ENCODE measurements at regions not wholly inside any gene's neighbourhood (a gene's known extent, or its start where the extent isn't known, plus 50 kb on each side); places are given as distances from the start of the nearest gene placed in this dataset.
A peak's percentile ranks its signal among the peaks of the same experiment; 100 is the strongest.
"Not testable (repeated sequence)": the region's sequence is repeated elsewhere in the genome, so short reads cannot be mapped to it uniquely, and the experiment has no call there.

- FAIRE-seq (no peak), DNase-seq (ENCODE audit: insufficient read length, low spot score) (no peak)
- TF ChIP-seq POLR2A (IDR thresholded peaks at IDR 0.05; ENCODE audit: low read depth, low read length) = no peak
Observed at GRCh38 chr7:39838326-39838725, 111.7 kb upstream of the CDK13 start.

DNA sequence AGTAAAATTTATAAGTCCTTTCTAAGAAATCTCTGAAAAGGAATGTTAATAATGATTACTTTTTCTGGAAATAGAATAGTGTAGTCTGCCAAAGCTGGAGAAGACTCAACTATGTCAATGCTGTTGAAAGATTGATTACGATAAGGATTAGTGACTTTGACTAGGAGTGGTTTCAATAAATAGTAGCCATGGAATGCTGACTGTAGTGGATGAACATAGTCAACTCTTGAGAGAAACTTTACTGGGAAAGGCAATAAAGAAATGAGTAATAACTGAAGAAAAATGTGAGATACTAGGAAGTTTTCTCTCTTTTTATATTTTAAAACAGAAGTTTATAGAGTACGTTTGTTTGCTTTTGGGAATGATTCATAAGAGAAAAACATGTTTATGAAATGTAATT lies 105.0 kb upstream of the CDK13 start:
- DNase-seq (ENCODE audit: insufficient read length, low spot score) (no peak), FAIRE-seq (no peak)
- TF ChIP-seq POLR2A (IDR thresholded peaks at IDR 0.05; ENCODE audit: low read depth, low read length) = no peak

DNA sequence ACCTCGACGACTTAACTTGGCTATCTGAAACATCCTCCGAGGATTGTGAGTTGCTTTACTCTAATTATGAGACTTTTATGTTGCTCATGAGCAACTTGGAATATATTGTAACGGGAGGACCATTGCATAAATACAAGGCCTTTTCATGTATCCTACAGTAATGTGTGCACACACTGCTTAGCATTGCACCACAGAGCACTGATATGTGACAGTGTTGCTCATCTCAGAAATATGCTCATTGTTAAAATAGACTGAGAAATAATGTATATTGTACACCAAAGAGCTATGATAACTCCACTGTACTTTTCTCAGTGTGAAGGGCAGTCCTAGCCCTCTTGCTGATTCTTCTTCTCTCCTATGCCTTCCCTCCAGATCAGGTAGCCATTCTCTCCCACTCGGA lies 102.8 kb upstream of the CDK13 start:
- DNase-seq (ENCODE audit: insufficient read length, low spot score) = no peak
- no peak for TF ChIP-seq POLR2A (IDR thresholded peaks at IDR 0.05; ENCODE audit: low read depth, low read length)
- FAIRE-seq = no peak

DNA sequence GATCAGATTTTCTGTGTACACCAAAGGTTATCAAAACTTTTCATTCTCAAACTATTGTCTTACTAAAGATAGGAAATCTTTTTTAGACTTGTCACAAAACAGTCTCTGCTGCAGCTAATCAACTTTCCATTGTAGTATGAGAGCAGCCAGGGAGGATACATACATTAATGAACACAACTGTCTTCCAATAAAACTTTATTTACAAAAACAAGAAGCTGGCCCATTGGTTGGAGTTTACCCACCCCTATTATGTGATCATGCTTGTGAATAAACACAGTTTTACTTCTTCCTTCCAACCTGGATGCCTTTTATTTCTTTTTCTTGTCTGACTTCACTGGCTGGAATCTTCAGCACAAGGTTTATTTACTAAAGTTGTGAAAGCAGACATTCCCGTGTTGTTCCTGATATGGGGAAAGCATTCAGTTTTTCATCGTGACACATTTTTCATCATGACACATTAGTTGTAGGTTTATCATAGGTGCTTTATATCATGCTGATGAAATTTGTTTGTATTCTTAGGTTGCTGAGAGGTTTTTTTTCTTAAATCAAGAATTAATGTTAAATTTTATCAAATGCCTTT lies 98.5 kb upstream of the CDK13 start:
- DNase-seq (ENCODE audit: insufficient read length, low spot score) (no peak), FAIRE-seq (no peak)
- TF ChIP-seq POLR2A (IDR thresholded peaks at IDR 0.05; ENCODE audit: low read depth, low read length) = no peak

DNA sequence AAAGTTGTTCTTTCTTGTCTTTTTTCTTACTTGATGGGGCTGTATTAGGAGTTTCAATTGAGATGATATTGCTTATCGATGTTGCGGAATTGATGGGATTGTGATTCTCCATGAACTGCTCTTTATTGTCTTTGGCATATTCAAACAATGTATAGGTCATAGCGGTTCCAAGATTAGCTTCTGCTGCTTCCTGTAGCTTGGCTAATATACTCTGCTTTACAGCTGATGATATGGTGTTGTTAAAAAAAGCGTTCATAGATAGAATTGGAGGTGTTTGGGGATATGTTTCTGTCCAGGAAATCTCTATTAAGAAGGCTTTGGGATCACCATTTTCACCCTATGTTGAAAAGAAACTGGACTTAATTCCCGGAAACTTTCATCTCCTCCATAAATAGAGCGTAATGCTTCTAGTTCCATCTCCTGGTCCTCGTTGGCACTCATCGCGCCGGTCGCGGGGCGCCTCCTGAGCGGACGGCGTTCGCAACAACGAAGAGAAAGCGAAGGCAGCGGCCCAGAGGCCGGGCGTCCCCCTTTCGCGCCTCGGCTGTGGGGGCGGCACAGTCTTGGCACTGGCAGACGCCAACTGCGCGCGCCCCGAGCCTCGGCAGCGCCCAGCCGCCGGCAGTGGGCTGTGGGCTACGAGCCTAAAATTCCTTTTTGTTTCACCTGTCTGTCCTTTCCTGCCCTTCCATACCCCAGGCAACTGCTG lies 95.3 kb upstream of the CDK13 start:
- not testable (repeated sequence) for DNase-seq (ENCODE audit: insufficient read length, low spot score); FAIRE-seq

DNA sequence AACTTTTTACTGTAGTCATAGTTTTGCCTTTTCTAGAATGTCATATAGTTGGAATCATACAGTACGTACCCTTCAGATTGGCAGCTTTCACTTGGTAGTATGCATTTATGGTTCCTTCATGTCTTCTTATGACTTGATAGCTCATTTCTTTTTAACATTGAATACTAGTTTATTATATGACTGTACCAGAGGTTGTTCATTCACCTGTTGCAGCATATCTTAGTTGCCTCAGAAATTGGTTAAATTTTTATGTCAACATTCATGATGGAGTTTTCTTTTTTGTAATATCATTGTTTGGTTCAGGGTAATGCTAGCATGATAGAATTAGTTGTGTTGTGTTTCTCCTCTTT lies 94.8 kb upstream of the CDK13 start:
- no peak for FAIRE-seq
- TF ChIP-seq POLR2A (IDR thresholded peaks at IDR 0.05; ENCODE audit: low read depth, low read length) = no peak
- no peak for DNase-seq (ENCODE audit: insufficient read length, low spot score)

GRCh38 chr7:39863675-39864322 lies 86.3 kb upstream of the CDK13 start:
- not testable (repeated sequence) for FAIRE-seq; DNase-seq (ENCODE audit: insufficient read length, low spot score)

DNA sequence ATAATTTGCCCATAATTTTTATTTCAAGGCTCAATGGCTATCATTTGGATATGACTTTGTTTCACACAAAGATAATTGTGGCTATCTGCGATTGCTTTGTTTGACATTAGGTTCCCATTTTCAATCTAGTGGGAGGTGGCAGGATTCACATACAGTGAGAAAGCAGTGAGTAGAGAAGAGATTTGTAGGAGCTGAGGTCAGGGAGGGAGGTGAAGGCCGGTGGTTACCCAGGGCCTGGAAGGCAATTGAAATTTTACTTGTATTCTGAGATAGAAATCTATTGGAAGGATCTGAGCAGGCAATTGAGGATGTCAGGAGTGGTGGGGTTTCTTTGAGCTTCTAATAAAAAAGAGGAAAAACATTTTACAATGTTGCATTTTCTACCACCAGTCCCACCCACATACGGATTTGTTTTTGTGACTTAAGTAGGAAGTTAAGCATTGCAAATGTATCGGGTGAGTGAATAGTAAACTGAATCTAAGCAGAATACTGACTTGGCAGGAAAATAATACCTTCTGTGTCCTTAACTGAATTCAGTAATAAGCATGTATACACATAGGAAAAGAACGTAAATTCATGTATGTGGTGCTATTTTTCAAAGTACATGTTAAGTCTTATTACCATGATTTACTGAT lies 80.1 kb upstream of the CDK13 start:
- DNase-seq (ENCODE audit: insufficient read length, low spot score) = not testable (repeated sequence)
- peak; percentile 82 for FAIRE-seq

DNA sequence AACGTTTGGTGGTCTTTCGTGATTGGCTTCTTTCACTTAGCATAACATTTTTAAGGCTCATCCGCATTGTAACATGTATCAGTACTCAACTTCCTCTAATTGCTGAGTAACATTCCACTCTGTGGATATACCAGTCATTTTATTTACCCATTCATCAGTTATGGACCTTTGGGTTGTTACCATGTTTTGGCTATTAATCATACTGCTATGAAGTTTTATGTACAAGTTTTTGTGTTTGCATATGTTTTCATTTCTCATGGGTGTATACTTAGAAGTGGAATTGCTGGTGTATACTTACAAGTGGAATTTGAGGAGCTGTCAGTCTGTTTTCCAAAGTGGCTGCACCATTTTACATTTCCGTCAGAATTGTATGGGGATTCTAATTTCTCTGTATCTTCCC lies 78.4 kb upstream of the CDK13 start:
- FAIRE-seq; DNase-seq (ENCODE audit: insufficient read length, low spot score): not testable (repeated sequence)

DNA sequence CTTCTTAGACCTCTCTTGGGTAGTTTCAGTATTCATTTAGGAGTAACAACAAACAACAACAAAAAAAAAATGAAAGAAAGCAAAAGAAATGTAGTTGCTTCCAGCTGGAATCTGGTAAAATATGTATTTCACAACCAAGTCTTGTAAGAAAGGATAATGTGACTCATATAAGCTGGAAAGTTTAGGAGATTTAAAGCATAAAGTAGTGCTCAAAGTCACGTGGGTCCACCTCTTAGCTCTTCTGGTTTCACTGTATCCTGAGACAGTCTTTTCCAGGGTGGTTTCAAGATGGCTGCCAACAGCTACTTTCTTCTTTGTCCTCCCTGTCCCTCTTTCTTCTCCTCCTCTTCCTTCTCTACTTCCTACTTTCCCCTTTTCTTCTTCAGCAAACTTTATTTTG lies 69.5 kb upstream of the CDK13 start:
- no peak for TF ChIP-seq POLR2A (IDR thresholded peaks at IDR 0.05; ENCODE audit: low read depth, low read length)
- FAIRE-seq (peak; percentile 15), DNase-seq (ENCODE audit: insufficient read length, low spot score) (no peak)

GRCh38 chr7:39882148-39882784 lies 67.8 kb upstream of the CDK13 start:
- TF ChIP-seq POLR2A (IDR thresholded peaks at IDR 0.05; ENCODE audit: low read depth, low read length) = no peak
- no peak for FAIRE-seq
- no peak for DNase-seq (ENCODE audit: insufficient read length, low spot score)

GRCh38 chr7:39883812-39884390 lies 66.2 kb upstream of the CDK13 start:
- no peak for TF ChIP-seq POLR2A (IDR thresholded peaks at IDR 0.05; ENCODE audit: low read depth, low read length)
- FAIRE-seq (no peak), DNase-seq (ENCODE audit: insufficient read length, low spot score) (no peak)

GRCh38 chr7:39888171-39888853 lies 61.7 kb upstream of the CDK13 start:
- no peak for FAIRE-seq
- TF ChIP-seq POLR2A (IDR thresholded peaks at IDR 0.05; ENCODE audit: low read depth, low read length) = no peak
- DNase-seq (ENCODE audit: insufficient read length, low spot score) = no peak

GRCh38 chr7:39890411-39890810 lies 59.6 kb upstream of the CDK13 start:
- DNase-seq (ENCODE audit: insufficient read length, low spot score) (no peak), FAIRE-seq (no peak)
- no peak for TF ChIP-seq POLR2A (IDR thresholded peaks at IDR 0.05; ENCODE audit: low read depth, low read length)
